ENCODE measurements at regions not wholly inside any gene's neighbourhood (a gene's known extent, or its start where the extent isn't known, plus 50 kb on each side); places are given as distances from the start of the nearest gene placed in this dataset.

DNA sequence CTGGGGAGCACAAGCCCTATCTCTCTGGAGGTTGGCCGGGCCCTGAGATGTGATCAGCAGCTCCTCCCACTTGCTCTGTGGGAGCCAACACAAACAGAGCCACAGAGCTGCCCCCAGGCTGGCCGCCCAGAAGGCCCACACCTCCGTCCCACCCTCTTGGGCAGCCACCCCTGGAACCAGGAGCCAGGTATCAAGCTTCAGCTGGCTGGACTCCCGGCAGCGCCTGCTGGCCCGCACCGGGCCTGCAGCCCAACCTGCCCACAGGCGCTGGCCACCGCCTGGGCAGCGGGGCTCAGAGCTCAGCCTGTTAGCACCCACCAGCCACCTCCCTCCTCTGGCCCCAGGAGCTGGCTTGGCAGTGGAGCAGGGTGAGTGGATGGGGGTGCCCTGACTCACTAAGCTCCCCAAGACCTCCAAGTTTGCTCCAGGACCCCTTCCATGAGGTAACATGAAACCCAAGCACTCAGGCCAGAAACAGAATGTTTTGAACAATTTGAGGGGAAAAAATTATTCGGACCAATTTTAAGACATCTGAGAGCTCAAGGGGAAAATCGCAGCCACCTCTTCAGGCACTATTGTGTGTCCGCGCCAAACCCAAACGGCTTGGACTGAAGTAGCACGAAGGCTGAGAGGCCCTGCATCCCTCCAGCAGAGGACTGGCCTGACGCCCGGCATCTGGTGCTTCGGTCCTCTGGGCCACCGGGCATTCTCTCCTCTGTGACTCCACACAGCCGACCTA lies 450.8 kb downstream of the SOX6 start:
- no peak for DNase-seq (ENCODE audit: low read depth)

DNA sequence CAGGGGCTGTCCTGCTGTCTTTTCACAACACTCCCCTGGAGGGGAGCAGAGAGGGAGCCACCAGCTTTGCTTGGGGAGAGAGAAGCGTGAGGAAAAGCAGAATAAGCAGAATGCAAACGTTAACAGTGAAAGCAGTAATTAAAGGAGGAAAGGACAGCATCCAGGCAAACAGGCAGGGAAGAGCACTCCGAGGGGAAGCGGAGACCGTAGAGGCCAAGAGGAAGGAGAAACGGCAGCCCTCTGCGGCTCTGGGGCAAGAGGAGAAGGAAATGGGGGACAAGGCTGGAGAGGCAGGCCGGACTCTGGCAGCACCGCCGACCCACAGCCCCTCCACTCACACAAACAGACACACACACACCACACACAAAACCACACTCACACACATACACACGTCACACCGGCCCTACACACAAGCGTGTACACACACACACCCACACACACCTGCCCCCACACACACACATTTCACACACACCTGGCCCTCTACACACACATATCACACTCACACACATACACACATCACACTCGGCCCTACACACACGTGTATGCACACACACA lies 449.8 kb downstream of the SOX6 start:
- DNase-seq (ENCODE audit: low read depth) = no peak

DNA sequence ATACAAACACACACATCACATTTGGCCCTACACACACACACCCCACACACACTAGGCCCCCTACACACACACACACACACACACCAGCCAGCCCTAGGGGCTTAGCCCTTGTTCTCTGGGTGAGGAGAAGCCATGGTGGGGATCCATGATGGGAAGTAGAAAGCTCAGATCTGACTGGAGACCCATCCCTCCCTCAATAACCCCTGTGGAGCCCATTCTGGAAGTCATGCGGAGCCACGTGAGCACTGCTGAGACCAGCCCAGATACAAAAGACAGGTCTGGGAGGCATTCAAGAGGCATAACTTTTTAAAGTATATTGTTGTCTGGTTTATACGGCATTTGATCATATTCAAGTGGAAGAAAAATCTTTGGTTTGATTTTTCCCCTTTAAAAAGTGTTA lies 448.5 kb downstream of the SOX6 start:
- no peak for DNase-seq (ENCODE audit: low read depth)

DNA sequence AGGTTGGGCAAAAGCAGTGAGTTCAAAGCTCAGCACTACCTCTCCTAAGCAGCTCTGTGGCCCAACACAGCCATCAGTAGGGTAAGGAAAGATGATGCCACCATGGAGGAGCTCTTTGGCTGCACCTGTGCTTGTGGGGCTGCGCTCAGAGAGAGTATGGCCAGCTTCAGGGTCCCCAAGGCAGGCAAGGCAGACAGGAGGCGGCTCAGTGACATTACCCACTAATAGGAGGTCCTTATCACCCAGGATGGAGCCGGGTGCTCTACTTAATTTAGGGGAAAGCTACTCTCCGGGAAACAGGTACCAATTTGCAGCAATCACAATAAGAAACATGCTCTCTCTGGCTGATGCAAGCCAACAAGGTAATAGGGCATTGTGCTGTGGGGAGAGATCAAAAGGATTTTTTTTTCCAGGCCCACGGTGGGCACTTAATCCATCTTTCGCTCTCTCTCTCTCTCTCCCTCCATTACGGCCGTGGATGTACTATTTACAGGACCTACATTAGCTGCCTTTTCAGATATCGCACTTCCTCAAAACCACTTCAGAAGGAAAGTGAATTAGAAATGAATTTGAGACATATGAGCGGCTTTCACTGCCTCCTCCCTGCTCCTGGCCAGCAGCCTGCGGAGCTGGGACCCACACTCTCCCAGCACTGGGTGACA lies 446.3 kb downstream of the SOX6 start:
- no peak for DNase-seq (ENCODE audit: low read depth)

DNA sequence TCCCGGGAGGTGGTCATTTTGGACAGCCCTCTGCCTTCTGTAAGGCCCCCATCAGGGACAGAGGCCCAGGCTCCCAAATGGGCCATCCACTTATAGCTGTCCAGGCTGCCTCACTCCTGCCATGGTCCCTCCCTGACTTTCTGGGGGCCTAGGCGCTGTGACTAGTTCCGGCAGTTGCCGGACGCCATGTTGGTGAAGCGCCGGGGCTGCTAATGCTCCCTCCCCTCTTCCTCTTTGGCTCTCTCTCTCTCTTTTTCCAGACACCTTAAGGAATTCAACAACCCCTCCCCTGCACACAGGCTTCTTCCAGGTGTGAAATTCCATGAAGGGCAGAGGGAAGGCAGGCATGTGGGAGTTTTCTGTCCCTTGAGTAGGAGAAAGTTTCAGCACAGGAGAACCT lies 445.6 kb downstream of the SOX6 start:
- DNase-seq (ENCODE audit: low read depth) = no peak

DNA sequence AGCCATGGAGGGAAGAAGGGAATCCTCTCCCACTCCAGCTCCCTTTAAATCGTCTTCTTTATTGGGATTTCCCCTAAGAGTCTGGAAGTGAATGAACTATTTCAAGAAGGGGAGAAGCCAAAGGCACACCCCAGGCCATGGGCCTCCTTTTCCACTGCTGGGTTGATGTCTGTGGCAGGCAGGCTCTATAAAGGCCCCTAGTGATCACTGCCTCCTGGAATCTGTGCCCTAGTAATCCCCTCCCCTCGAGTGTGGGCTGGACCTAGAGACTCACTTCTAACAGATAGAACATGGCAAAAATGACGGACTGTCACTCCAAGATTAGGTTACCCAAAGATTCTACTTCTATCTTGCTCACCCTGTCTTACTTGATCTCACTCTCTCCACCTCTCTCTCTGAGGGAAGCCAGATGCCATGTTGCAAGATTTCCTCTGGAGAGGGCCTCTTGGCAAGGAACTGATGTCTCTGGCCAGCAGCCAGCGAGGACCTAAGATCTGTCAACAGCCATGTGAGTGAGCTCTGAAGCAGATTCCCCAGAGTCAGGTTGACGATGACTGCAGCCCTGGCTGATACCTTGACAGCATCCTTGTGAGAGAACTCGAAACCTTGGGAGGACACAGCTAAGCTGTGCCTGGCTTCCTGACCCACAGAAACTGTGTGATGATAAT lies 444.8 kb downstream of the SOX6 start:
- DNase-seq (ENCODE audit: low read depth) = no peak

DNA sequence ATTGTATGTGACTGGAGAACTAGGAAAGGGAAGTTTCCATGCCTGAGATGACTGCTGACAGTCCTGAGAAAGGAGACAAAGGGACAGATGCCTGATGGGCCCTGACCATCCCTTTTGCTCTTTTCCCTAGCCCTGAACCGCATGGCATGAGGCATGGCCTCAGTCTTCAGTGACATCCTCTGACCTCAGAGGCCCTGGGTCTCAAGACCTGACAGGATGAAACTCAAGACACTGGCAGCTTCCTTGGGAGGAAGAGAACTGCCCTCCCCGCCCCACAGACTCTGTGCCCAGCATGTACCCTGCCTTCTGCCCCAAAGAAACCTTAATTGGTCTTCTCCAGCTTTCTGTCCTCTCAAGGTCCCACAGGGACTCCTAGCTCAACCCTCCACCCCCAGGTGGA lies 444.1 kb downstream of the SOX6 start:
- no peak for DNase-seq (ENCODE audit: low read depth)

DNA sequence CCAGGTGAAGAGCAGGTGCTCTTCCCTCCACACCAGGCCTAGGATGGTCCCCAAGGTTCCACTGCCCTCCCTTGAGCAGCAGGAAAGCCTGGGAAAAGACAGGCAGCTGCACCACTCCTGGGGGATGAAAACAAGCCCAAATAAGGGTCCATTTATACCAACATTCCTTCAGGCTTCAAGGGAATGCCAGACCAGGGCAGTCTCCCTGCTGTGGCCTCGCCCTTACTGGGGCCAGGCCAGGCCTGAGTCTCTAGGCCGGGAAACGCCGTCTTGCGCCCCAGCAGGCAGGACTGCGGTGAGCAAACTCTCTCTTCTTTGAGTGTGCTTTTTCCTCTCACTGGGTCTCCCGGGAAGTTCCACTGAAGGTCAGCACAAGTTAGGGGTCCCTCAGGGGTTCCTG lies 443.5 kb downstream of the SOX6 start:
- DNase-seq (ENCODE audit: low read depth) = no peak

DNA sequence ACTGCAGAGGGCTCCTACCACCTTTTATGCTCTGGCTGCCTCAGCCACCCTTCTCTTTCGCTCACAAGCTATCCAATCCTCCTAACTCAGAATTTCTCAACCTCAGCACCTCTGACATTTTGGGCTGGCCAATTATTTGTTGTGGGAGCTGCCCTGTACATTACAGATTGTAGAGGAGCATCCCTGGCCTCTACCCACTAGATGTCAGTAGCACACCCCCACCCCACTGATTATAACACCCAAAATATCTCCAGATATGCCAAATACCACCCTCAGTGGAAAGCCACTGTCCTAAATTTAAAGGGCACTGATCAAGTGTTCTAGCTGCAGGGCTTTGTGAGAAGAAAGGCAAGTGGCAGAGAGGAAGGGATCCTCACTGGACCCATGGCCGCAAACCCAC lies 443.1 kb downstream of the SOX6 start:
- DNase-seq (ENCODE audit: low read depth) = no peak
